Mesenteric fat pad (tissue), 1 donor: ENCODE measurements at regions not wholly inside any gene's neighbourhood (a gene's known extent, or its start where the extent isn't known, plus 50 kb on each side); places are given as distances from the start of the nearest gene placed in this dataset.
"Not testable (repeated sequence)": the region's sequence is repeated elsewhere in the genome, so short reads cannot be mapped to it uniquely, and the experiment has no call there.

Experiments
- DNase-seq: peaks from one replicate; pipeline ENCODE4 v3.0.0-alpha.2; 2020; ENCODE audit warnings: low spot score
- donor health status: DM: yes; HTN: yes; CAD: no.

DNA sequence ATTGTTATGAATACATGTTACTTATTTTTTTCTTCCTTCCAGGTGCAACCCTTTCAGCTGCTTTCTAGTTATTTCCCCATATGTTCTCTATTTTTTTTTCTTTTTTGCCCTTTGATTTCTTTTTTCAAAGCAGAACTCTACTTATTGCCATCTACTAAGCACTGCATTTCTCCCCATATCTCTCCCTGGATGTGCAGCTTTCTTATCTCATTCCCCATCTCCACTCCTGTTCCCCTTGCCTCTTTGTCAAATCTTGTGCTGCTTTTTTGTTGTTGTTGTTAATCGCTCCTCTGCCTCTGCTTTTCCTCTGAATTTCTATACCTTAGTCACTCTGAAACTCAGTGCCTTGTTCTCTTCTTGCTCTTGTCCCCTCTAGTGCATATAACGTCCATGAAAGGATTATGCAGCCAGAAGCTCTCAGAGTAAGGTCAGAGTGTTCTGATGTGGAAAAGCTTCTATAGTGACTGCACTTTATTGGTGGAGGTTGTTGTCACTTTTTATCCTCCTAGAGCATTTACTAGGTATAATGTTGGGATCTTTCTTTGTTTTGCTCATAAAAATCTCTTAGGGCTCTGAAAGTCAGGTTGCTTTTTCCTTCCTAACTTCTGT lies 51.1 kb upstream of the JADE1 start:
- no peak for DNase-seq

DNA sequence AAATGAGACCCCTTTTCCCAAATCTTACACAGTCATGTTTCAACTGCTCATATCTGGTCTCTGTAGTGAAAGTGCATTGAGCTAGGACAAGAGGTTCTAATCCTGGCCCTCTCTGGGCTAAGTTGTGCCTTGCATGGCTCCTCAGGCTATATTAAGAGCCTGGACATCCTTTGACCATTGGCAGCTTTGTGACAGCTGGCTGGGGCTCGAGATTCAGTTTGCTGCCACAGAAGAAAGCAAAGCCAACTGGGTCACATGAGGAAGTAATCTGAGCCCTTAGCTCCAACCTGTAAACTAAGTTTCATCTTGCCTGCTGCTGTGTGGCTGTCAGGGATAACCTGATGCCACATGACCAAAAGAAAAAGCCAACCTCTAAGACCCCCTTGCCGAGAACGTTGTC lies 51.8 kb upstream of the JADE1 start:
- DNase-seq, result no peak

DNA sequence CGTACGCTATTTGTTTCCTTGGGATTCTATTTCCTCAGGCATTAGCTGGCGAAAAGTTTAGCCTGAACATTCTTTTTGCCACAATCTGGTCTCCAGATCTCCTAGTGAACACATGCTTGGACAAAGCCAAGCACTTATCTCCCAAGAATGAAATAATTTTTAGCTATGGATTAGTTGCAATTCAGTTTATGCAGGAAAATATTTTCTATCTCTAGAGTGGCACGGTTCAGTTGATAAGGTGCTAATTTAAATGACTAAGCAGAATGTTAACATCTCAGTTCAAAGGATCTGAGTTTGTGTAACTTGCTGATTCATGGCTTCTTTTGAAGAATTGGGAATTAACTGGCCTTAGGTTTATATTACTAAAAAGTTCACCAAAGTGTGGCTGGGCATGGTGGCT lies 58.1 kb upstream of the JADE1 start:
- DNase-seq, result no peak

DNA sequence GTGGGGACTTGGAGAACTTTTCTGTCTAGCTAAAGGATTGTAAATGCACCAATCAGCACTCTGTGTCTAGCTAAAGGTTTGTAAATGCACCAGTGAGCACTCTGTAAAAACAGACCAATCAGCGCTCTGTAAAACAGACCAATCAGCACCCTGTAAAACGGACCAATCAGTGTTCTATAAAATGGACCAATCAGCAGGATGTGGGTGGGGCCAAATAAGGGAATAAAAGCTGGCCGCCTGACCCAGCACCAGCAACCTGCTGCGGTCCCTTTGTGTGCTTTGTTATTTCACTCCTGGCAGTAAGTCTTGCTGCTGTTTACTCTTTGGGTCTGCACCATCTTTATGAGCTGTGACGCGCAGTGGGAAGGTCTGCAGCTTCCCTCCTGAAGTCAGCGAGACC lies 67.8 kb upstream of the JADE1 start:
- DNase-seq, result not testable (repeated sequence)

DNA sequence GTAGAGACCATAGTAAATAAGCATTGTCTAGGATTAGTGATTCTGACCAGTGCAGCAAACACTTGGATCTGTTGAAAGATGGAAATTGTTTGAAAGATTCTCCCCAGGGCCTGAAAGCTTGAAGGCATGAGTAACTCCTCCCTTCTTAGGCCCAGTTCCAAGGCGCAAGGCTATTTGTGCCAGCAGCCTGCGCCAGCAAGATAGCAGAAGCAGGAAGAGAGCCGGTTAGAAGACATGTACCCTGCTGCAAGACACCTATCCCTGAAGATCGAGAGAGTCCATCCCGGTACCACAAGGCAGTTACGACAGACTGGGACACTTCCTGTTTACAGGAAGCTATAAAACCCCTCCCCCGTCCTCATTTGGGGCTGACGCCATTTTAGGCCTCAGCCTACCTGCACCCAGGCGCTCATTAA lies 72.4 kb upstream of the JADE1 start:
- no peak for DNase-seq

DNA sequence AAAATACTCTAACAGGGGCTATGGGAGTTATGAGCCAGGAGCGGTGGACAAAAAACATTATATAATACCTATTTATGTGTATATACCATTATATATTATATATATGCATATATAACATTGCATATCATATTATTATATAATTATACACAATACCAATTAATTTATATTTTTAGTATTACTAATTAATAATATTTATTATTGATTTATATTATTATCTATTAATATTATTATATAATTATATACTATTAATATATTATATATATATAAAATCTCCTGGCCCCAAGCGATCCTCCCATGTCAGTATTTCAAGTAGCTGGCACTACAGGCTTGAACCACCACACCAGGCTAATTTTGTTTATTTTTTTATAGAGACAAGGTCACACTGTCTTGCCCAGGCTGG lies 73.8 kb upstream of the JADE1 start:
- no peak for DNase-seq

DNA sequence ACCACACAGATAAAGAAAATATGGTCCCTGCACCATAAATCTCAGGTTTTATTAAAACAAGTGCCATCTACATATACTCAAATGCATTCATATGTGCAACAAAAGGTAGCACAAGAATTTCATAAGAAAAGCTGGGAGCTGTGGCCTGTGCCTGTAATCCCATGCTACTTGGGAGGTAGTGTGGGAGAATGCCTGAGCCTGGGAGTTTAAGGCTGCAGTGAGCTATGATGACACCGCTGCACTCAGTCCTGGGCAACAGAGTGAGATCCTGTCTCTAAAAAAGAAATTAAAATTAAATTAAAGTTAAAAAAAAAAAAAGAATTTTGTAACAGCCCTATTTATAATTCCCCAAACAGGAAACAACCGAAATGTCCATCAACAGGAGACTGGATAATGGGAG lies 81.3 kb upstream of the JADE1 start:
- DNase-seq, result no peak

DNA sequence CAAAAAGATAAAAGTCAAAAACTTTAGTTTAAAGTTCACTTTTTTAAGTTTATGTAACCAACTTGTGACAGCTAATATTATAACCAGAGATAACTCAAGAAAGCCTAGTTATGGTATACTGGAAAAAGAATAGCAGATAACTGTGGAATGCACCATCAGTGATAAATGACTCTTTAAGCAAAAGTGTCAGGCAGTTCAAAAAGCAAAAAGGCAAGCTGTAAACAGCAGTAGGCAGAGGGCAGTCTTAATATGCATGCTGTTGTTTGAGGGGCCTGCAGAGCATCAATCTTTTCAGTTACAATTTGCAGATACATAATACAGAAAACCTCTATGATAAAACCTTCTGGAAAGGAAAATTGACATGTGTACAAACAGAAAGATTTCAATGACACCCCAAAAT lies 81.8 kb upstream of the JADE1 start:
- DNase-seq, result no peak

DNA sequence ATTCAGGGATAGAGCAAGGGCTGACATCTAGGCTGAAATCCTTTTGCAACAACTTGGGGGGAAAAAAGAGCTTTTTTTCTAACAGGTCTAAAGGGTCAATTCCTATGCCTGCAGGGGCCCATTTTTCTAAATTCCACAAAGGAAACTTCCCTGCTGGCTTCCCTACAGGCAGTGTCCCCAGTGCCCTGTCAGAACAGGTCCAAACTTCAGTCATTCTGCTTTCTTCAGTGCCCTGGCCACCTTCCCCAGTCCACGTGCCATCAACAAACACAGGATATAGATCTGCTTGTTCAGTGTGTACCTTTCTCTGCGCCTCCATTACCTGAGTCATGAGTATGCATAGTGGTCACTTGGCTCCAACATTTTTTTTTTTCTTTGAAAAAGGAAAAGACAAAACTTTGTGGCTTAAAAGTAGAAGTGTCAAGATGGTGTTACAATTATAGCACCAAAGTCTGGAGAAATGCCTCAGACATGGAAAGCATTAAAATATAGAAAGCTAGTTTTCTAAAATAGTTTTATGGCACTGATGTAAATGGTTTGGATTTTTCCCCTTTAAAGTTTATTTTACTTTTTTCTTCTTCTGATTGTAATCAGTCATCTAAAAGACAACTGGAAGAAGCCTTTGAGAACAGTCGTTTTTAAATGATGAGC lies 84.0 kb upstream of the JADE1 start:
- DNase-seq, result no peak

DNA sequence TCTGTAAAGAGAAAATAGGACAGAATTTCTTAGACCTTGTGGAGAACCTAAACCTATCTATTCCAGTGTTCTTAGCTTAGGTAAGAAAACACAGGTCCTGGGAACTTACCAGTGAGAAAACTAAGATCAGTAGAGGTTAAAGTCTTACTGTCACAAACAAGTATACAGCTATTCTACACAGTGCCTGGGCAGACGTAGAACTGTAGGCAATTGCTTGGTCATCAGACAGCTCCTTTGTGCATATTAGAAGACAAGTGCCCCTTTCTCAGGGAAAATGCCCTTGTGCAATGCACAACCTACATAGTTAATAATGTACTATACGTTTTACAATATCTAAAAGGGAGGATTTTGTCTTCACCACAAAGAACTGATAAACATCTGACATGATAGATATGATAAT lies 86.6 kb upstream of the JADE1 start:
- no peak for DNase-seq

DNA sequence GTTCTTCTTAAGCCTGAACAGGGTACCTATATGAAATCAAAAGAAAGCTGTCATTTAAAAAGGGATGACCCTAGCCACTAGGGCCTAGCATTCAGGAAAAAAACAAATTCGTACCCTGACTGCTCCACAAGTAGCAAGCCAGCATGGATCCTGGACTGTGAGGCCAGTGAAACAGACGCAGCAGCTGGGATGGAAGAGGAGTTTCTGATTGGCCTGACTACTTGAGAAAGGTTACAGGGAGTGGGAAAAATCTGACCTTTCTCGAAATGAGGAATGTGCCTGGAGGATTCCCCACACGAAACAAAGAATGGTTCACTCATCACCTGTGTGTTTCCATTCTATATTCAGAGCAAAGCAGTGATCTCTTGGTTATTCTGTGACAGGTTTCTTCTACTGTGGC lies 87.6 kb upstream of the JADE1 start:
- no peak for DNase-seq

DNA sequence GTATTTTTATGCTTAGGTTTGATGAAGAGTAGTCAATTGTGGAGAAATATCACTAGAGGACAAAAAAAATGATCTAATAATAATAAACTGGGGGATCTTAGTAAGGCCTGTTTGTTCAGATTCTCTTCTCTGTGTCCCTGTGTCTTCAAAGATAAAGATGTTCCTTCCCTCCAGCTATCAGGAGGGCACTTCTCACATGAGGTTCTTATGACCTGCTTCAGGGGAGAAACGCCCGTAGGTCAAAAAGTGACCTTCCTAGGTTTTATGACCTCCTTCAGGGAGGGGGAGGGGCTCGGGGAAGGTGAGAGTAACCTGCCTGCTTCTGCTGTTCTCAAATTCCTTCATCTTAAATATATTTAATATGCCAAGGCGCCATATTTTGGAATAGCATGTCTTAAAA lies 89.2 kb upstream of the JADE1 start:
- no peak for DNase-seq

DNA sequence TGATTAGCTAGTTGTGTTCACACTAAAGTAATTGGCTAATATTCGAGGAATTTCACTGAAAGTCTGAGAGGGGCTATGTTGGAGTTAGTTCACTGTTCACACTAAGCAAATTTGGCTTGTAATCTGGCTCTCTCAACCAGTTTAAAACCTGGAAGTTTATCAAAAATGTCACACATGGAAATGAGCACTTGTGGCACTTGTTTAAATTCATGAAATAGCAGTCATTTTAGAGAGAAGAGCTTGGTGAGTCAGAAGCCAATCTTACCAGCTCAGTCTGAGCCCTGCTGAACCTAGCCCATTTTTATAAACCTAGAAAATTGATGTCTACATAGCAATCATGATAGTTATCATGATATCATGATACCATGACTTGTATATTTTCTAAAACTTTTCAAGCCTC lies 90.7 kb upstream of the JADE1 start:
- DNase-seq, result no peak

DNA sequence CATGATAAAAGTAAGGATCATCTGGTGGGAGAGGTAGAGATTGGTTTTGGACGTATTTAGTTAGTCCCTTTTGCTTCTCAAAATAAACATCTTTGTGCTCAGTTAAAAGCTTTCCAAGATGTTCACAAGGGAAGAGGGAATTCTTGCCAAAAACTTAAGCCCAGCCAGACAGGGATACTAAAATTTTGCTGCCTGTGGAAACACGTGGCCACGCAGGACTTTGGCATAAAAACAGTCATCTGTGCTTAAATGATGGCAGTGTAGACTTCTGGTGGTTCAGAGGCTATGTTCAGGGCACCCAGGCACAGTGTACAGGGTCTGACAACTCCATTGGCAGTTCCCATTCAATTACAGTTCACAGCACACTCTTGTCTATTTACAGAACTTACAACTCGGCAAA lies 93.2 kb upstream of the JADE1 start:
- no peak for DNase-seq

DNA sequence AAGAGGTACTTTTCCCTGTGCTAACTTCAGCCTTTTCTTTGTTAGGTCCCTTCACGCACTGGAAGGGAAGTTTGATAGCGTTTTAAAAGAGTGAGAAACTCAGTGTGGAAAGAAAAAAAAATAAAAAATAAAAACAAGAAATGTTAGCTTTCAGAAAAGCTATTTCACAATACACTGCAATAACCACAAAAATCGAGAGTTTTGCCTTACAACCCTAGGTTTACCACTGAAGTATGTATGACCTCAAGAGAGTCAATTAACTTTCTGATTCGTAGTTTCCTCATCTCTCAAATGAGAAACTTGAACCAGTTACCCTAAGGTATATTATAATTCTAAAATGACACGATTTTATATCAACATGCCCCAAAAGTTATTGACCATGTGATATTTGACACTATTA lies 93.9 kb upstream of the JADE1 start:
- no peak for DNase-seq

DNA sequence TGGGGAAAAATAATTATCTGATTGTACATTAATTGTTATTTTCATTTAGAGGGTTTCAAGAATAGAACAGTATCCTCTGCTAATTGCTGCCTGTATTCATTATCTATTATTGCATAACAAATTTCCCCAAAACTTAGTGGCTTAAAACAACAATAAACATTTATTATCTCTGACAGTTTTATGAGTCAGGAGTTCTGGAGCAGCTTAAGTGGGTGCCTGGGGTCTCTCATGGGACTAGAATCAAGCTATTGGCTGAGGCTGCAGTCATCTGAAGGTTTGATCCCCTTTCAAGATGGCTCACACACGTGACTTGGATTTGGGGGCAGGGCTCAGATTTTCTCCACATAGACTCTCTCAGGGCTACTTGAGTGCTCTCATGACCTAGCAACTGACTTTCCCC lies 98.1 kb upstream of the JADE1 start:
- no peak for DNase-seq

DNA sequence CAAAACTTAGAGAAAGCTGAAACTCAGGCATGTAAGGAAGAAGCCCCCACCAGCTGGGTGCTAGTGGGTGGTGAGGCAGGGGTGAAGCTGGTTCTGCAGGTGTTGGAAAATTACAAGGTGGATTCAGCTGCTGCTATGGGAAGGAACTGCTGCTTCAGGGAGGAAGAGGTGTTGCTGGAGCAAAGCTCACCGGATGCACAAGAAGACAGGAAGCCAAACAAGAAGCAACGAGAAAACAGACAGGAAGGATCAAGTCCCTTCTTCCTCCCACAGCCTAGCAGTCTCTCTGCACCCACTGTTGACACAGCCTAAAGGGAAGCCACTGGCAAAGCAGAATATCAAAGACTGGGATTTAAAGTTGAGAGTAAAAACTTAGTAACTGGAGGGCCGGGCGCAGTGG lies 100.2 kb upstream of the JADE1 start:
- DNase-seq, result no peak

DNA sequence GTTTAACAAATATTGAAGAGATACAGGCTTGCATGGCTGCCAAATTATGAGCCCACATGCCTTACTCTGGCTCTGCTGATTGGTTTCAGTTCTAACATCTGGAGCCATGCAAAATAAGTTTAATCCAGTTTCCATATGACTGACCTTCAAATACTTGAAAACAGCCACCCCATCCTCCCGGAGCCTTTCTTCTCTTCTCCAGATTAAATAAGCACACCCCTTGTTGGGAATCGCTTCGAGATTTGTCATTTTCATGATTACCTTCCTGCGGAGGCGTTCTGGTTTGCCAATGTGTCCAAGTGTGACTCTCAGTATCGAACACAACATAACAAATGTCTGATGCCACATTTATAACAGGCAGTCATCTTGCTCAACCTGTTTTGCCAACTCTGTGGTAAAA lies 101.6 kb upstream of the JADE1 start:
- DNase-seq, result no peak

DNA sequence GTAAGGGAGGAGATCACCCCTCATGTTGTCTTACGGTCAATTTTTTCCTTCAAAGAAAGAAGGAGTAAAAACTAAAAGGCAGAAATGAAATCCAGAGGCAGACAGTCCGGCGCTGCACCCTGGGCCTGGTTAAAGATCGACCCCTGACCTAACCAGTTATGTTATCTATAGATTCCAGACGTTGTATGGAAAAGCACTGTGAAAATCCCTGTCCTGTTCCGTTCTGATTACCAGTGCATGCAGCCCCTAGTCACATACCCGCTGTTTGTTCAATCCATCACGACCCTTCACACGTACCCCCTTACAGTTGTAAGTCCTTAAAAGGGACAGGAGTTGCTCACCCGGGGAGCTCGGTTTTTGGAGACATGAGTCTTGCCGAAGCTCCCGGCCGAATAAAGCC lies 105.6 kb upstream of the JADE1 start:
- no peak for DNase-seq

DNA sequence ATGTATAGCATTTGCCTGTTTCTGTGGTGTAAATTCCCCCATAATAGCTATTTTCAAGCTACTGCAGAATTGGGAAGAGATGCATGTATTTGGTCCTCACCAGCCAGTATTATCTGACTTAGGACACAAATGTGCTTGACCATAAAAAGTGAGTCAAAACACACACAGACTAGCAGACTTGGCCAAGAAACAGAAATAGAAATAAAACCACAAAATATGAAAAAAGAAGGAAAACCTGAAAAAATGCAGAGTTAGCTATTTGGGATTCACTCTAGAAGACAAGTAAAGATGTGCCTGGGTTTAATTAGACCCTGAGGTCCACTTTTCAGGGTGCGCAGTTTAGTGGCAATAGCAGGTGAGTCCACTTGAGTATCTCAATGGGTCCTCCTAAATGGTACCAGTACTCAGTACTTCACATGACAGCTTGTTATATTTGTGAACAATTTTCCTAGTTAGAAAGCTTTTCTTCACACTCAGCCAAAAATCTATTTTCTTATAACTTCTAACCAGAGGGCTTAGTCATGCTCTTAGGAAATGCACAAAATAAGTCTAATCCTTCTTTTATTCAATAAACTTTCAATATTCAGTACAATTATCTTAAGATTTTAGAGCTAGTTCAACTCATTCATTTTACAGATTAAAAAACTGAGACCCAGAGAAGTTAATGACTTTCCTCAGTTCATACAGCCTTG lies 108.7 kb upstream of the JADE1 start:
- DNase-seq, result no peak

DNA sequence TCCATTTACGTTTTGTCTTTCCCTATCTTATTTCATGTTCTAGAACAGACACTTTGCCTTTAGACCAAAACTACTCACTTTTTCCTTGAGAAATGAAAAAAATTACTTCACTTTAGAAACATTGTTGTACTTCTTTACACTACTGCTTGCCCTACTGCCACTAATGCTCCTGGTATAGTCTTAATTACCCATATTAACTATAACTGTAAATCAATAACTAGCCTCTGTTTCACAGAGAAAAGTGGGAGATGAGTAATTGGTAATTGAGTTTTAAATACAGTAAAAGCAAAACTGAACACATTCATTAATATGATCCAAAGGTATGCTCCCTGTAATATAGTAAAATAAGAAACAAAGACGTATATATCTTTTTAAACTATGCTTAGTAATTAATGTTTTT lies 111.1 kb upstream of the JADE1 start:
- DNase-seq, result no peak

DNA sequence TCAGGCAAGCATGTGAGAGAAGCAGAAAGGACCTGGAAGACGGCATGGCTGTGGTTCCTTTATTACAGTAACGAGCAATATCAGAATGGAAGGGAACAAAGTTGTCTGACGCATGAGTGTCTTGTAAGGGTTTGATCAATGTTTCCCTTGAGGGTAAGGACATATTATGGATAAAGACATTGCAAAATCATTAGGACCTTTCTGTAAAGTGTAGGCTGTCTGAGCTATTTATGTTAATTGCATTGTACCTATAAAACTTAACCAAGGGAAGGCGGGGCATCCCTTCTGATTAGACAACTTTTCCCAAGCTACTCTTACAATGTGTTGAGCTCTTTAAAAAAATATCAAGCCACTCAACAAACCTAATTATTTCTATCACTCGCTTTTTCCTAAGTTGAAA lies 112.2 kb upstream of the JADE1 start:
- no peak for DNase-seq

DNA sequence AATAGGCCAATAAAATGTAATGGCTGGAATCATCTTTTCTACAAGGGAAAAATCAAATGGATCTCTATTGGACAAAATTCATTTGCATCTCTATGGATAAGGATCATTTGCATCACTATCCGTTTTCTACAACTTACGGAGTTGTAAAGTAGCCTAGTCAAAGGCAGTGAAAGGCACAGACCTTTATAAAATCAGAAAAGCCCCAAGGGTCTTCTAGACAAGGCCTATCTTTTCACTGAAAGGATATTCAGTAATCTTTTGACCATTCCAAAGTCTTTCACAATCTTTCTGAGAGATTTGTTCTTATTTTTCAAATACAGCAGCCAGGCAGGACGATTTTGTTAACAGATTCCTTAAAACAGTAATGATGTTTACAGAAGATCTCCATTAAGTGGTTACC lies 119.5 kb upstream of the JADE1 start:
- DNase-seq, result no peak
